ENCODE measurements at regions not wholly inside any gene's neighbourhood (a gene's known extent, or its start where the extent isn't known, plus 50 kb on each side); places are given as distances from the start of the nearest gene placed in this dataset.

GRCh38 chr10:31154996-31155395 lies 123.3 kb upstream of the ZNF438 start (continued):
- TF ChIP-seq E2F5 (CRISPR knock-in tag; conservative IDR thresholded peaks at IDR 0.05): no peak
- TF ChIP-seq PHF5A (CRISPR knock-in tag; IDR thresholded peaks at IDR 0.05; ENCODE audit: low read depth, unreplicated experiment): no peak
- no peak for TF ChIP-seq GLI4 (CRISPR knock-in tag; IDR thresholded peaks at IDR 0.05; ENCODE audit: borderline replicate concordance)

GRCh38 chr10:31157123-31158010 lies 125.7 kb upstream of the ZNF438 start:
- no peak for DNase-seq (ENCODE audit: low spot score)
- FAIRE-seq: no peak
- in situ Hi-C loops (cut with HindIII; ENCODE audit: extremely low pct_ligation_motif_present, low pct_unique_long_range_greater_than_20kb): no loop called here
- Histone ChIP-seq H3K36me3 (replicated peaks in 1 of 2; ENCODE audit: control insufficient read depth in 1 of 2, insufficient read depth in 2 of 2, low read length in 2 of 2) (no peaks in the 10 kb centered on the region), H4K20me1 (ENCODE audit: insufficient read depth, low read length) (no peaks in the 10 kb centered on the region), H2AFZ (ENCODE audit: low read length) (no peak overlapping the region), H3K27me3 (ENCODE audit: control insufficient read depth in 1 of 2, insufficient read depth in 2 of 2, low read length in 2 of 2) (peaks cover 0 to 12% of the 10 kb centered on the region in 2 experiments; a peak in 2 of 5 replicates), H3K27ac (ENCODE audit: extremely low read length, insufficient read depth, low read length) (no peak overlapping the region), H3K4me3 (replicated peaks in 1 of 3; ENCODE audit: insufficient read depth in 1 of 3, low read depth in 2 of 3, low read length in 3 of 3) (no peak overlapping the region), H3K79me2 (ENCODE audit: insufficient read depth, low read length) (no peaks in the 10 kb centered on the region), H3K9me3 (ENCODE audit: low read length) (no peaks in the 10 kb centered on the region), H3K9ac (ENCODE audit: insufficient read depth, low read depth, low read length) (no peak overlapping the region), H3K4me1 (ENCODE audit: insufficient read depth, low read length) (no peaks in the 10 kb centered on the region), H3K4me2 (ENCODE audit: low read depth, low read length) (no peak overlapping the region)
- no peak for TF ChIP-seq GTF2F1 (IDR thresholded peaks at IDR 0.05; ENCODE audit: low read length)
- BruUV-seq (replicated peaks): no TSS peak
- intact Hi-C loops (cut with micrococcal nuclease; ENCODE audit: unreplicated experiment): no loop called here
- ATAC-seq: no peak
- 20% methylated on average over 9 of the region's 19 CpGs for WGBS (ENCODE audit: low lambda C conversion rate)
- ChIA-PET POLR2A (no interaction called here), CTCF (ENCODE audit: low intra/inter-chr PET ratio, low total read pairs) (no interaction called here)
